HEK293T (cell line): ENCODE measurements at regions not wholly inside any gene's neighbourhood (a gene's known extent, or its start where the extent isn't known, plus 50 kb on each side); places are given as distances from the start of the nearest gene placed in this dataset.

Source experiments
- ARNT ChIP-seq: fragments of 450-650 bp; IDR thresholded peaks from 2 replicates; pipeline ENCODE4 v1.6.1; 2017; ENCODE audit warnings: mild to moderate bottlenecking
- BHLHE40 ChIP-seq: fragments of 450-650 bp; IDR thresholded peaks from 2 replicates; pipeline ENCODE4 v1.6.1; 2016; ENCODE audit warnings: mild to moderate bottlenecking, moderate library complexity, borderline replicate concordance
- FOXA1 ChIP-seq: fragments of 450-650 bp; IDR thresholded peaks from 2 replicates; pipeline ENCODE4 v1.6.1; 2016; ENCODE audit warnings: mild to moderate bottlenecking
- FOXK2 ChIP-seq: fragments of 450-650 bp; IDR thresholded peaks from 2 replicates; pipeline ENCODE4 v1.6.1; 2016; ENCODE audit warnings: mild to moderate bottlenecking
- FOXM1 ChIP-seq: fragments of 450-650 bp; IDR thresholded peaks from 2 replicates; pipeline ENCODE4 v1.6.1; 2017; ENCODE audit warnings: mild to moderate bottlenecking, borderline replicate concordance
- HDGF ChIP-seq: fragments of 450-650 bp; IDR thresholded peaks from 2 replicates; pipeline ENCODE4 v1.6.1; 2017; ENCODE audit warnings: antibody characterized with exemption, borderline replicate concordance
- SP1 ChIP-seq: fragments of 450-650 bp; IDR thresholded peaks from 2 replicates; pipeline ENCODE4 v1.6.1; 2017
- SUZ12 ChIP-seq: fragments of 450-650 bp; IDR thresholded peaks from 2 replicates; pipeline ENCODE4 v1.6.1; 2016; ENCODE audit warnings: mild to moderate bottlenecking
- TARDBP ChIP-seq: fragments of 450-650 bp; IDR thresholded peaks from 2 replicates; pipeline ENCODE4 v1.6.1; 2016
- ZNF384 ChIP-seq: fragments of 450-650 bp; IDR thresholded peaks from 2 replicates; pipeline ENCODE4 v1.6.1; 2016
- TF ChIP-seq, protein P1 (sequence below): fragments of 450-650 bp; IDR thresholded peaks from 2 replicates; pipeline ENCODE4 v1.6.1; 2016

- TF ChIP-seq ARNT = no peak
- TF ChIP-seq TARDBP = no peak
- no peak for TF ChIP-seq SP1
- TF ChIP-seq, protein P1, sequence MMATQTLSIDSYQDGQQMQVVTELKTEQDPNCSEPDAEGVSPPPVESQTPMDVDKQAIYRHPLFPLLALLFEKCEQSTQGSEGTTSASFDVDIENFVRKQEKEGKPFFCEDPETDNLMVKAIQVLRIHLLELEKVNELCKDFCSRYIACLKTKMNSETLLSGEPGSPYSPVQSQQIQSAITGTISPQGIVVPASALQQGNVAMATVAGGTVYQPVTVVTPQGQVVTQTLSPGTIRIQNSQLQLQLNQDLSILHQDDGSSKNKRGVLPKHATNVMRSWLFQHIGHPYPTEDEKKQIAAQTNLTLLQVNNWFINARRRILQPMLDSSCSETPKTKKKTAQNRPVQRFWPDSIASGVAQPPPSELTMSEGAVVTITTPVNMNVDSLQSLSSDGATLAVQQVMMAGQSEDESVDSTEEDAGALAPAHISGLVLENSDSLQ = no peak
- no peak for TF ChIP-seq FOXK2
- TF ChIP-seq FOXA1 = no peak
- TF ChIP-seq HDGF = no peak
- TF ChIP-seq BHLHE40 = no peak
- no peak for TF ChIP-seq SUZ12
- TF ChIP-seq FOXM1 = no peak
- no peak for TF ChIP-seq ZNF384
Observed at GRCh38 chr5:163731256-163731655, 225.8 kb downstream of the MAT2B start.
